Fibroblast of mammary gland (primary cell): ENCODE measurements at regions not wholly inside any gene's neighbourhood (a gene's known extent, or its start where the extent isn't known, plus 50 kb on each side); places are given as distances from the start of the nearest gene placed in this dataset.
"Not testable (repeated sequence)": the region's sequence is repeated elsewhere in the genome, so short reads cannot be mapped to it uniquely, and the experiment has no call there.

Experiments used
- DNase-seq: peaks from one replicate; pipeline ENCODE4 v3.0.0-alpha.2; 2010; ENCODE audit warnings: low read depth
- H3K4me3 ChIP-seq: 2 replicates; pipeline ENCODE4 v1.5.1; 2011; ENCODE audit warnings: low read depth, mild to moderate bottlenecking, low read length, moderate library complexity; ENCODE audit not compliant: control insufficient read depth
- CTCF ChIP-seq: conservative IDR thresholded peaks from 2 replicates; pipeline ENCODE4 v1.5.1; 2011; ENCODE audit warnings: low read depth, low read length, inconsistent platforms; ENCODE audit not compliant: control insufficient read depth, insufficient read depth

- no peak overlapping the region for H3K4me3 ChIP-seq
- DNase-seq, result no peak
- no peak for TF ChIP-seq CTCF
These were observed 163.0 kb upstream of the EEA1 start for GRCh38 chr12:93091886-93092648.

GRCh38 chr12:93092649-93092945 is 163.5 kb upstream of the EEA1 start:
- no peak for TF ChIP-seq CTCF
- H3K4me3 ChIP-seq, result no peak overlapping the region
- DNase-seq, result no peak

- no peak for DNase-seq
- no peak overlapping the region for H3K4me3 ChIP-seq
- TF ChIP-seq CTCF, result no peak
These were observed 164.1 kb upstream of the EEA1 start for GRCh38 chr12:93093243-93093642.

- DNase-seq, H3K4me3 ChIP-seq: not testable (repeated sequence)
These were observed 165.1 kb upstream of the EEA1 start for GRCh38 chr12:93094222-93094621.

GRCh38 chr12:93094988-93095737 is 166.1 kb upstream of the EEA1 start:
- no peak for DNase-seq
- no peak for TF ChIP-seq CTCF
- no peak overlapping the region for H3K4me3 ChIP-seq

- H3K4me3 ChIP-seq, result no peak overlapping the region
- no peak for TF ChIP-seq CTCF
- no peak for DNase-seq
These were observed 168.3 kb upstream of the EEA1 start for GRCh38 chr12:93097417-93097816.

GRCh38 chr12:93098077-93098476 is 169.0 kb upstream of the EEA1 start:
- peak; percentile 49 for TF ChIP-seq CTCF
- no peak overlapping the region for H3K4me3 ChIP-seq
- peak; percentile 57 for DNase-seq
